ENCODE measurements at regions not wholly inside any gene's neighbourhood (a gene's known extent, or its start where the extent isn't known, plus 50 kb on each side); places are given as distances from the start of the nearest gene placed in this dataset.

DNA sequence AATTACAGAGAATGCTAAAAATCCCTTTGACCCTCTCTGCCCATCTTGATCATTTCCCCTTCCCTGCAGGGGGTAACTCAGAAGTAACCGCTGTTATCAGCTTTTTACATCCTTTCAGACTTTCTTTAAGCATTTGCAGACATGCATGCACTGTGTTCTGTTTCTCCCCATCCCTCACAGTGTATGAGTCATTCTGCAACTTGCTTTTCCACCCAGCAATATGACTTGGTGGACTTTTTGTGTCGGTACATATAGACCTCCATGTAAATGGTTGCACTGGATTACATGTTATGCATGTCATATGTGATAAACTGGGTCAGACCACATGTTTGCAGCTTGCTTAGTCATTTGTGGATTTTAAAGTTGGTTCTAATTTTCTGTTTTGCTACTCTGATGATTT, 87.7 kb upstream of the NECTIN1 start:
- no peak for DNase-seq (ENCODE audit: low read depth)
- TF ChIP-seq, protein P1, sequence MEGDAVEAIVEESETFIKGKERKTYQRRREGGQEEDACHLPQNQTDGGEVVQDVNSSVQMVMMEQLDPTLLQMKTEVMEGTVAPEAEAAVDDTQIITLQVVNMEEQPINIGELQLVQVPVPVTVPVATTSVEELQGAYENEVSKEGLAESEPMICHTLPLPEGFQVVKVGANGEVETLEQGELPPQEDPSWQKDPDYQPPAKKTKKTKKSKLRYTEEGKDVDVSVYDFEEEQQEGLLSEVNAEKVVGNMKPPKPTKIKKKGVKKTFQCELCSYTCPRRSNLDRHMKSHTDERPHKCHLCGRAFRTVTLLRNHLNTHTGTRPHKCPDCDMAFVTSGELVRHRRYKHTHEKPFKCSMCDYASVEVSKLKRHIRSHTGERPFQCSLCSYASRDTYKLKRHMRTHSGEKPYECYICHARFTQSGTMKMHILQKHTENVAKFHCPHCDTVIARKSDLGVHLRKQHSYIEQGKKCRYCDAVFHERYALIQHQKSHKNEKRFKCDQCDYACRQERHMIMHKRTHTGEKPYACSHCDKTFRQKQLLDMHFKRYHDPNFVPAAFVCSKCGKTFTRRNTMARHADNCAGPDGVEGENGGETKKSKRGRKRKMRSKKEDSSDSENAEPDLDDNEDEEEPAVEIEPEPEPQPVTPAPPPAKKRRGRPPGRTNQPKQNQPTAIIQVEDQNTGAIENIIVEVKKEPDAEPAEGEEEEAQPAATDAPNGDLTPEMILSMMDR (conservative IDR thresholded peaks at IDR 0.05; ENCODE audit: low read depth, low read length) = no peak
- no peak overlapping the region for H3K4me3 ChIP-seq (ENCODE audit: low read length)

DNA sequence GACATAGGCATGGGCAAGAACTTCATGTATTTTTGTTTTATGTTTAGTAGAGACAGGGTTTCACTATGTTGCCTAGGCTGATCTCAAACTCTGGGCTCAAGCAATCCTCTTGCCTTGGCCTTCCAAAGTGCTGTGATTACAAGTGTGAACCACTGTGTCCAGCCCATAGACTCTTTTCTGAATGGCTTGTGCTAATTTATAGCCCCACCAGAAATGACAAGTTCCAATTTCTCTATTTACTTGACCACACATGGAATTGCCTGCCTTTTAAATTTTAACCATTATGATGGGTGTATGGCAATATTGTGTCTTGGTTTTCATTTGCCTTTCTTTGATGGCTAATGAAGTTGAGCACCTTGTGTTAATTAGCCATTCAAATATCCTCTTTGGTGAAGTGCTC, 85.8 kb upstream of the NECTIN1 start:
- no peak overlapping the region for H3K4me3 ChIP-seq (ENCODE audit: low read length)
- TF ChIP-seq, protein P1 (conservative IDR thresholded peaks at IDR 0.05; ENCODE audit: low read depth, low read length) = no peak
- DNase-seq (ENCODE audit: low read depth) = no peak

DNA sequence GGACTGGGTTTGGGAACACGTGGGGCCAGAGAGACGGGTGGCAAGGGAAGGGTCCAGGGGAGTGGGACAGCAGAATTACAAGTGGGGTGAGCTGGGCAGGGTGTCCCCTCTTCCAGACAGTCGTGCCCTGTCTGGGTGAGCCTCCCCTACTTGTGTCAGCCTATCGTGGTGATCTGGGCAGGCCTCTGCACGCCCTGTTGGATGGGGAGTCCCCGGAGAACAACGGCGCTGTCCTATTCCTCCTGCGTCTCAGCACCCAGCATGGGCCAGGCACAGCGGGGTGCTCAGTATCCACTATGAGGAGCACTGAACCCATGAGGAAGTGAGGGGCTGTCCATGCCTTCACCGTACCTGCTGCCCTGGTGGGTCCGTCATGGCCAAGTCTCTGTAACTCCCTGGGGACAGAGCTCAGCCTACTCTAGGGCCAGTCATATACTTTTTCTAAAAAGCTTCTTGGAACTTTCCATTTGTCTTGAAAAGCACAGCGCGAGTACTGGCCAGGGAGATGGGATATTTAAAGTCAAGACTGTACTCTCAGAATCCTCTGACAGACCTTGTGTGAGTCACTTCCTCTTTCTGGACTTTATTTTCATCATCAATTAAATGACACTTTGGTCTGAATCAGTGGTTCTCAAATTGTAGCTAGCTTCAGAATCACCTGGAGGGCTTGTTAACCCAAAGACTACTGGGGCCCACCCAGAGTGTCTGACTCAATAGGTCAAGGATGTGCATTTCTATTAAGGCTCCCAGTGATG, 81.7 kb upstream of the NECTIN1 start:
- no peak for DNase-seq (ENCODE audit: low read depth)
- TF ChIP-seq, protein P1 (conservative IDR thresholded peaks at IDR 0.05; ENCODE audit: low read depth, low read length) = no peak
- H3K4me3 ChIP-seq (ENCODE audit: low read length) = no peak overlapping the region

DNA sequence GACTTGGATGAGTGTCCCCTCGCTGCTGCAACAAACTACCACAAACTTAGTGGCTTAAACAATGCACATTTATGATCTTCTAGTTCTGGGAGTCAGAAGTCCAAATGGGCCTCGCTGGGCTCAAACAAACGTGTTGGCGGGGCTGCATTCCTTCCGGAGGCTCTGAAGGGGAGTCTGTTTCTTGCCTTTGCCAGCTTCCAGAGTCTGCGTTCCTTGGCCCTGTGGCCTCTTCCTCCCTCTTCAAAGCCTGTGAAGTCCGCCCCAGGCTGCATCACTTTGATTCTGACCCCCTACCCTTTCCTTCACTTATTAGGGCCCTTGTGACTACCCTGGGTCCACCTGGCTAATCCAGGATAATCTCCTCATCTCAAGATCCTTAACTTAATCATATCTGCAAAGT, 80.3 kb upstream of the NECTIN1 start:
- H3K4me3 ChIP-seq (ENCODE audit: low read length) = no peak overlapping the region
- DNase-seq (ENCODE audit: low read depth) = no peak
- TF ChIP-seq, protein P1 (conservative IDR thresholded peaks at IDR 0.05; ENCODE audit: low read depth, low read length) = no peak

DNA sequence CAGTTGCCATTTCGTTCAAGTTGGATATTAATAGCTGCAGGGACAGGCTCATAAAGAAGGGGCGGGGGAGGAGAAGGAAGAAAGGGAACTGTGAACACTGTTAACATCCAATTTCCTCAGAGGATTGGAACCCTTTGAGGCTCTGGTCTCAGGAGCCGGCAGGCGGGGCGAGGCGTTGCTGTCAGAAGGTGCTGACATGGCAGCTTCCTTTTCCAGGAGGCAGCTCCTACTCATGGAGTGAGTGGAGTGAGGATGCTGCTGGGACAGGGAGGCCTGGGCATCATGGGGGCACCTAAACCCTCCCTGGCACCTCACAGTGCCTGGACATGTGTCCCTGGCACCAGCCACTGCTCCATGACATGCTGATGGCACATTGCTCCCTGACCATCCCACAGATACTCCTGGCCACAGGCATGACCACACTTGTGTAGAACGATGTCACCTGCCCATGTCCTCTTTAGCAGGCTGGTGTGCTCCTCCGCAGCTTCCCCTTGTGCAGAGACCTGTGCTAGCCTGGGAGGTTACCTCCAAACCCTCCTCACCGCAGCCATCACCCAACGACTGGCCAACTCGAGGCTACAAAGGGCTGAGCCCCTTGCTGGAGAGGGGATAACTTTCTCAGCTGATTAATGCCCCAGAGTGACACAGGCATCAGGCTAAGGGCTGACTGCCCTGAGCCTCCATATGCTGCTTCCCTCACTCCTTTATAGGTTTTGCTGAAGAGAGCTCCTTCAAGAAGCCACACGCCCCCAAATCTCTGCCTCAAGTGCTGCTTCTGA, 79.6 kb upstream of the NECTIN1 start:
- H3K4me3 ChIP-seq (ENCODE audit: low read length) = no peak overlapping the region
- TF ChIP-seq, protein P1 (conservative IDR thresholded peaks at IDR 0.05; ENCODE audit: low read depth, low read length) = no peak
- no peak for DNase-seq (ENCODE audit: low read depth)

DNA sequence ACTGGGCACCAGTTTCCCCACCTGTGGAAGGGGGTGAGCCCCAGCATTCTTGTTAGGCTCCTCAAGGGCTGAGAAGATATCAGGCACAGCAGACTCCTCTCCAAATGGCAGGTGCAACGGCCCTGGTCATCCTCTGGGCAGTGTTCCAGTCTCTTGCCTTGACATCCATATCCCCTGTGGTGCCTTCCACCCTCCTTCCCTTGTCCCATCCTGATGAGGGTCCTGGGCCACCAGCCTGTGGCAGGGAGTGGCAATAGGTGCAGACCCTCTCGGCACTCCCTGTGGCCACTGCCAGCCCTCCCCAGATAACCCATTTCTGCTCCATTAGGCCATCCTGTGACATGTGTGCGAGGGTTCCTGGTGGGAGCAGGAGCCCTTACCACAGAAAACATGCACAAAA, 78.8 kb upstream of the NECTIN1 start:
- no peak overlapping the region for H3K4me3 ChIP-seq (ENCODE audit: low read length)
- TF ChIP-seq, protein P1 (conservative IDR thresholded peaks at IDR 0.05; ENCODE audit: low read depth, low read length) = no peak
- no peak for DNase-seq (ENCODE audit: low read depth)

DNA sequence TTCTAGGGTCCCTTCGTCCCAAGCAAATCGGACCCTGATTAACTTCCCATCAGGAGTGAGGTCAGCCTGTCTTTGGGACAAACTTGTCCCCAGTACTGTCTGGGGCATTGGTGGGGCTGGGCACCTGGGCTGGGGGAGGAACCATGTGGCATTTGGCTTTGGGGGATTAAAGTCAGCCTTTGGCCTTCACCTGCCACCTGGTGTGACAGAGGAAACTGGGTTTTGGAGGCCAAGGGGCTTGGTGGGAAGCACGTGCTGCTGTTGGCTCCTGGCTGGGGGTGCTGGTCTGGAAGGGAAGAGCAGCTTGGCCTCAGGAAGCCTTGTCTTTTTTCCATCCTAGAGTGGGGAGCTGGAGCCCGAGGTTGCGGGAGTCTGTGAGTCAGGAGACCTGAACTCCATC, 78.4 kb upstream of the NECTIN1 start:
- TF ChIP-seq, protein P1 (conservative IDR thresholded peaks at IDR 0.05; ENCODE audit: low read depth, low read length) = no peak
- H3K4me3 ChIP-seq (ENCODE audit: low read length) = no peak overlapping the region
- DNase-seq (ENCODE audit: low read depth) = no peak

All from retinal pigment epithelial cell (primary cell).